Astrocyte (in vitro differentiated cells and primary cell): ENCODE measurements at regions not wholly inside any gene's neighbourhood (a gene's known extent, or its start where the extent isn't known, plus 50 kb on each side); places are given as distances from the start of the nearest gene placed in this dataset.

Source experiments
- DNase-seq: peaks from one replicate; pipeline ENCODE4 v3.0.0-alpha.2; 2010; ENCODE audit warnings: low read depth
- FAIRE-seq: peaks from 2 replicates; lab custom pipeline; 2011; peaks lifted over from hg19 to GRCh38; lab: Jason Lieb, UNC
- H2AFZ ChIP-seq: 2 replicates; pipeline ENCODE4 v1.6.0; 2012; ENCODE audit warnings: low read depth, low read length, inconsistent platforms
- H3K27ac ChIP-seq: 2 replicates; pipeline ENCODE4 v1.5.1; 2011; ENCODE audit warnings: low read depth, low read length, inconsistent platforms
- H3K27me3 ChIP-seq: 2 replicates; pipeline ENCODE4 v1.6.0; 2011; ENCODE audit warnings: low read length, inconsistent platforms; ENCODE audit not compliant: insufficient read depth
- H3K36me3 ChIP-seq: 2 replicates; pipeline ENCODE4 v1.5.1; 2011; ENCODE audit warnings: low read length, inconsistent platforms; ENCODE audit not compliant: insufficient read depth
- H3K4me1 ChIP-seq: 2 replicates; pipeline ENCODE4 v1.5.1; 2011; ENCODE audit warnings: low read length, inconsistent platforms; ENCODE audit not compliant: insufficient read depth
- H3K4me2 ChIP-seq: 2 replicates; pipeline ENCODE4 v1.6.0; 2012; ENCODE audit warnings: low read length, inconsistent platforms
- H3K4me3 ChIP-seq: 2 replicates; pipeline ENCODE4 v1.5.1; 2011; ENCODE audit warnings: low read depth, mild to moderate bottlenecking, low read length, inconsistent platforms; ENCODE audit not compliant: insufficient read depth
- H3K79me2 ChIP-seq: 2 replicates; pipeline ENCODE4 v1.6.0; 2012; ENCODE audit warnings: mild to moderate bottlenecking, low read length, inconsistent platforms; ENCODE audit not compliant: insufficient read depth
- H3K9ac ChIP-seq: 2 replicates; pipeline ENCODE4 v1.6.0; 2012; ENCODE audit warnings: mild to moderate bottlenecking, low read length, inconsistent platforms
- H3K9me3 ChIP-seq: 2 replicates; pipeline ENCODE4 v1.5.1; 2012; ENCODE audit warnings: low read depth, mild to moderate bottlenecking, low read length, inconsistent platforms; ENCODE audit not compliant: insufficient read depth
- H4K20me1 ChIP-seq: 2 replicates; pipeline ENCODE4 v1.6.0; 2012; ENCODE audit warnings: low read length, inconsistent platforms; ENCODE audit not compliant: insufficient read depth
- H3K27ac Mint-ChIP-seq: one replicate; pipeline ENCODE4 v1.8.0; 2021; ENCODE audit warnings: mild to moderate bottlenecking, mixed read lengths; ENCODE audit not compliant: unreplicated experiment
- H3K27me3 Mint-ChIP-seq: one replicate; pipeline ENCODE4 v1.8.0; 2021; ENCODE audit warnings: low read depth, mixed read lengths; ENCODE audit not compliant: unreplicated experiment
- H3K36me3 Mint-ChIP-seq: one replicate; pipeline ENCODE4 v1.8.0; 2021; ENCODE audit warnings: low read depth, mixed read lengths; ENCODE audit not compliant: unreplicated experiment
- H3K4me1 Mint-ChIP-seq: one replicate; pipeline ENCODE4 v1.8.0; 2021; ENCODE audit warnings: low read depth, mixed read lengths; ENCODE audit not compliant: unreplicated experiment
- H3K4me3 Mint-ChIP-seq: one replicate; pipeline ENCODE4 v1.8.0; 2021; ENCODE audit warnings: mild to moderate bottlenecking, moderate library complexity, mixed read lengths; ENCODE audit not compliant: unreplicated experiment
- H3K9me3 Mint-ChIP-seq: one replicate; pipeline ENCODE4 v1.8.0; 2021; ENCODE audit warnings: mild to moderate bottlenecking, mixed read lengths; ENCODE audit not compliant: unreplicated experiment
- EZH2 ChIP-seq: IDR thresholded peaks from 2 replicates; pipeline ENCODE4 v1.6.1; 2012; ENCODE audit warnings: mild to moderate bottlenecking, low read length, inconsistent platforms; ENCODE audit not compliant: insufficient read depth
- TF ChIP-seq, protein P1 (sequence below): IDR thresholded peaks from 2 replicates; pipeline ENCODE4 v1.5.1; 2011; ENCODE audit warnings: low read depth, mild to moderate bottlenecking, inconsistent platforms, low read length, moderate library complexity; ENCODE audit not compliant: insufficient read depth

DNA sequence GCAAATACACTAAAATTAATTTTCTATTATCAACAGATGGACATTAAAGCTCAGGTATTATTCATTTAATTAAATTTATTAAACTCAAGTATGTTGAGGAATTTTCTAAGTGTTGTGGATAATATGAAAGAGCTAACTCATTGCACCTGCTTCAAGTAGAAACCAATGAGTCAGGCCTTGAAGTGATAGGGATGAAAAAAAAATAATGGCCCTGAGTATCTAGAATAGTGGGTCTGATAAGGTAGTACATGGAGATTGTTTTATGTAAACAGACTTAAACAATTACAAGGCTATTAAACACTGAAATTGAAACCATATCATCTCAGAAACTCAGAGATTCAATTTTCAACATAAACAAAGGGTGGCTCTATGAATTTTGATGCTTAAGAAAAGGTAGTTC is 857.1 kb upstream of the GBE1 start:
- H3K4me3 ChIP-seq, result no peak overlapping the region
- H3K9ac ChIP-seq, result no peak overlapping the region
- H3K9me3 Mint-ChIP-seq, result peaks cover 15% of the 10 kb centered on the region
- TF ChIP-seq EZH2, result no peak
- TF ChIP-seq, protein P1, sequence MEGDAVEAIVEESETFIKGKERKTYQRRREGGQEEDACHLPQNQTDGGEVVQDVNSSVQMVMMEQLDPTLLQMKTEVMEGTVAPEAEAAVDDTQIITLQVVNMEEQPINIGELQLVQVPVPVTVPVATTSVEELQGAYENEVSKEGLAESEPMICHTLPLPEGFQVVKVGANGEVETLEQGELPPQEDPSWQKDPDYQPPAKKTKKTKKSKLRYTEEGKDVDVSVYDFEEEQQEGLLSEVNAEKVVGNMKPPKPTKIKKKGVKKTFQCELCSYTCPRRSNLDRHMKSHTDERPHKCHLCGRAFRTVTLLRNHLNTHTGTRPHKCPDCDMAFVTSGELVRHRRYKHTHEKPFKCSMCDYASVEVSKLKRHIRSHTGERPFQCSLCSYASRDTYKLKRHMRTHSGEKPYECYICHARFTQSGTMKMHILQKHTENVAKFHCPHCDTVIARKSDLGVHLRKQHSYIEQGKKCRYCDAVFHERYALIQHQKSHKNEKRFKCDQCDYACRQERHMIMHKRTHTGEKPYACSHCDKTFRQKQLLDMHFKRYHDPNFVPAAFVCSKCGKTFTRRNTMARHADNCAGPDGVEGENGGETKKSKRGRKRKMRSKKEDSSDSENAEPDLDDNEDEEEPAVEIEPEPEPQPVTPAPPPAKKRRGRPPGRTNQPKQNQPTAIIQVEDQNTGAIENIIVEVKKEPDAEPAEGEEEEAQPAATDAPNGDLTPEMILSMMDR, result no peak
- H3K27me3 ChIP-seq, result no peaks in the 10 kb centered on the region
- no peaks in the 10 kb centered on the region for H3K9me3 ChIP-seq
- H3K4me1 ChIP-seq, result no peaks in the 10 kb centered on the region
- H3K4me3 Mint-ChIP-seq, result no peak overlapping the region
- H3K4me2 ChIP-seq, result no peak overlapping the region
- no peaks in the 10 kb centered on the region for H3K36me3 Mint-ChIP-seq
- H3K27me3 Mint-ChIP-seq, result no peaks in the 10 kb centered on the region
- no peaks in the 10 kb centered on the region for H4K20me1 ChIP-seq
- no peaks in the 10 kb centered on the region for H3K4me1 Mint-ChIP-seq
- FAIRE-seq, result no peak
- no peak for DNase-seq
- H3K27ac Mint-ChIP-seq, result no peak overlapping the region
- H2AFZ ChIP-seq, result no peak overlapping the region
- H3K36me3 ChIP-seq, result no peaks in the 10 kb centered on the region
- H3K27ac ChIP-seq, result no peak overlapping the region
- H3K79me2 ChIP-seq, result no peaks in the 10 kb centered on the region

DNA sequence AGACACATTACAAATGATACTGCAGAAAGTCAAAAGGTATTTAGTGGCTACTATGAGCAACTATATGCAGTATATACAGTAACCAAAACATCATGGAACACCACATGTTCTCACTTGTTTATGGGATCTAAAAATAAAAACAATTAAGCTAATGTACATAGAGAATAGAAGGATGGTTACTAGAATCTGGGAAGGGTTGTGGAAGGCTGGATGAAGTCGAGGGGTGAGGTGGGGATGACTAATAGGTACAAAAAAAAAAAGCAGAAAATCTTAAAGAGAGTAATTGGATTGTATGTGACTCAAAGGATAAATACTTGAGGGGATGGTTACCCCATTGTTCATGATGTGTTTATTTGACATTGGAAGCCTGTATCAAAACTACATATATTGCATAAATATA is 848.8 kb upstream of the GBE1 start:
- no peak overlapping the region for H3K4me2 ChIP-seq
- DNase-seq (peak; percentile 7), FAIRE-seq (no peak)
- no peak overlapping the region for H3K27ac ChIP-seq
- H3K79me2 ChIP-seq, result no peaks in the 10 kb centered on the region
- Mint-ChIP-seq H3K4me3 (no peak overlapping the region), H3K27ac (no peak overlapping the region), H3K4me1 (no peaks in the 10 kb centered on the region), H3K27me3 (no peaks in the 10 kb centered on the region), H3K9me3 (peaks cover 6% of the 10 kb centered on the region), H3K36me3 (no peaks in the 10 kb centered on the region)
- H3K9me3 ChIP-seq, result no peaks in the 10 kb centered on the region
- H4K20me1 ChIP-seq, result no peaks in the 10 kb centered on the region
- TF ChIP-seq EZH2, result no peak
- TF ChIP-seq, protein P1, result no peak
- no peaks in the 10 kb centered on the region for H3K27me3 ChIP-seq
- no peaks in the 10 kb centered on the region for H3K36me3 ChIP-seq
- no peak overlapping the region for H3K9ac ChIP-seq
- H2AFZ ChIP-seq, result no peak overlapping the region
- H3K4me1 ChIP-seq, result no peaks in the 10 kb centered on the region
- H3K4me3 ChIP-seq, result no peak overlapping the region

DNA sequence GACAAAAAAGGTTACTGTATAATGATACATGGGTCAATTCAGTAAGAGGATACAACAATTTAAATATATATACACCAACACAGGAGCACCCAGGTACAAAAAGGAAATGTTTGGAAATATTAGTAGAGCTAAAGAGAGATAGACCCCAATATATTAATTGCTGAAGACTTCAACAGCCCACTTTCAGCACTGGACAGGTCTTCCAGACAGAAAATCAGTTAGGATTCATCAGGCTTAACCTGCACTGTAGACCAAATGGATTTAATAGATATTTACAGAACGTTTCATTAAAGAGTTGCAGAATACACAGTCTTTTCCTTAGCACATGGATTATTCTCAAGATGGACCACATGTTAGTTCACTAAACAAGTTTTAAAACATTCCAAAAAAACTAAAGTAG is 845.9 kb upstream of the GBE1 start:
- no peak overlapping the region for H3K27ac ChIP-seq
- H3K4me1 ChIP-seq, result no peaks in the 10 kb centered on the region
- no peaks in the 10 kb centered on the region for H3K36me3 ChIP-seq
- DNase-seq (no peak), FAIRE-seq (no peak)
- H4K20me1 ChIP-seq, result no peaks in the 10 kb centered on the region
- H3K4me2 ChIP-seq, result no peak overlapping the region
- H3K9me3 Mint-ChIP-seq, result peaks cover 6% of the 10 kb centered on the region
- no peaks in the 10 kb centered on the region for H3K36me3 Mint-ChIP-seq
- no peaks in the 10 kb centered on the region for H3K27me3 ChIP-seq
- H3K4me1 Mint-ChIP-seq, result no peaks in the 10 kb centered on the region
- no peak overlapping the region for H3K4me3 ChIP-seq
- no peaks in the 10 kb centered on the region for H3K79me2 ChIP-seq
- H2AFZ ChIP-seq, result no peak overlapping the region
- no peak overlapping the region for H3K27ac Mint-ChIP-seq
- H3K9me3 ChIP-seq, result no peaks in the 10 kb centered on the region
- H3K4me3 Mint-ChIP-seq, result no peak overlapping the region
- no peak overlapping the region for H3K9ac ChIP-seq
- TF ChIP-seq, protein P1, result no peak
- TF ChIP-seq EZH2, result no peak
- H3K27me3 Mint-ChIP-seq, result no peaks in the 10 kb centered on the region
